Peyer's patch (tissue), 4 donors: ENCODE measurements at regions not wholly inside any gene's neighbourhood (a gene's known extent, or its start where the extent isn't known, plus 50 kb on each side); places are given as distances from the start of the nearest gene placed in this dataset.

Experiments used
- CTCF ChIP-seq, 6 experiments: fragments of 450-650 bp in 4 of 6; fragments of 200-600 bp in 2 of 6; sonication (generic) in 1 of 6; IDR thresholded peaks; one replicate each; pipeline ENCODE4 v1.5.1; 2017 to 2019; ENCODE audit warnings: antibody characterized with exemption in 6 of 6, mild to moderate bottlenecking in 3 of 6, moderate library complexity in 1 of 6
- POLR2A ChIP-seq, 2 donors: fragments of 450-650 bp; IDR thresholded peaks; one replicate each; pipeline ENCODE4 v1.5.1; 2017; ENCODE audit warnings: antibody characterized with exemption in 2 of 2, mild to moderate bottlenecking in 2 of 2, moderate library complexity in 2 of 2

- TF ChIP-seq CTCF (IDR thresholded peaks at IDR 0.05) (no peak), POLR2A (IDR thresholded peaks at IDR 0.05) (no peak)
These were observed 540.1 kb upstream of the SEMA6D start for GRCh38 chr15:47177177-47177576.
